GM18499 (cell line): ENCODE measurements at regions not wholly inside any gene's neighbourhood (a gene's known extent, or its start where the extent isn't known, plus 50 kb on each side); places are given as distances from the start of the nearest gene placed in this dataset.
"Not testable (repeated sequence)": the region's sequence is repeated elsewhere in the genome, so short reads cannot be mapped to it uniquely, and the experiment has no call there.

Experiments used
- ATAC-seq: cut with Tn5 transposase; IDR thresholded peaks from one replicate; pipeline ENCODE4 v1.9.1; 2021; ENCODE audit warnings: moderate number of reproducible peaks; ENCODE audit not compliant: insufficient read depth, unreplicated experiment

- no peak for ATAC-seq
These were observed 476.8 kb upstream of the CYLC2 start for GRCh38 chr9:102518324-102518723.

DNA sequence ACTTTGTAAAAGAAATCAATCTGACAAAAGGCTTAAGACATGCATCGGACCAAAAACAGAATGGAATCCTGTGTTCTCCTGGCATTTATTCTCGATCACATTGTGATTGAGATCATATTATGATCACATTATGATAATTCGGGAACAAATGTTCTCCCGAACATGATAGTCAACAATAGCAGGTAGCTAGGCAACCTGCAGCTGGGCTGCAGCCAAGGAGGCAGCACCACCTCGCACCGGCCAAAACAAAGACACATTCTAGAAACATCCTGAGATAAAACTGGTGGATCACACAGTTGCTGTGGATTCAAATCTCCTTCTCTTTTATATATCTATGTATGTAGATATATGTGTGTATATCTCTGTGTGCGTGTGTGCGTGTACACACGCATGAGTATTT is 480.6 kb upstream of the CYLC2 start:
- ATAC-seq = no peak

GRCh38 chr9:102507044-102507687 is 488.0 kb upstream of the CYLC2 start:
- no peak for ATAC-seq

- no peak for ATAC-seq
These were observed 488.7 kb upstream of the CYLC2 start for GRCh38 chr9:102506406-102506805.

DNA sequence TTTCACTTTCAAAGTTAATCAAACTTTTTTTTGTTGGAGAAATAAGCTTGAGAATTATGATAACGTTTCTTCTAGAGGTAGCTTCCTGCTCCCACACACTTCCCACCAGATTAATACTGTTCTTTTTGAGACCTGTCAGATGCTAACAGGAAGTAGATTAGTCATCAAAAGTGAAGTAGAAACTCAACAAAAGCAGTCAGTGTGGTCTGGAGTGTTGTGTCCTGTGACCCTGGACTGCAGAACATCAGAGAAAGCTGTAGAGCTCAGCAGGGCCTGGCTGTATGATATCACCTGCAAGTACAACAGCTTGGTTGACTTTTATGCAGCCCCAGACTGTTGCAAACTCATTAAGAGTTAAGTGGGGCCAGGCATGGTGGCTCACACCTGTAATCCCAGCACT is 495.7 kb upstream of the CYLC2 start:
- ATAC-seq = peak; percentile 60

- no peak for ATAC-seq
These were observed 497.4 kb upstream of the CYLC2 start for GRCh38 chr9:102497709-102498108.

GRCh38 chr9:102486976-102487375 is 508.2 kb upstream of the CYLC2 start:
- ATAC-seq = not testable (repeated sequence)

GRCh38 chr9:102483651-102484050 is 511.5 kb upstream of the CYLC2 start:
- no peak for ATAC-seq

- ATAC-seq = no peak
These were observed 512.4 kb upstream of the CYLC2 start for GRCh38 chr9:102482776-102483175.

DNA sequence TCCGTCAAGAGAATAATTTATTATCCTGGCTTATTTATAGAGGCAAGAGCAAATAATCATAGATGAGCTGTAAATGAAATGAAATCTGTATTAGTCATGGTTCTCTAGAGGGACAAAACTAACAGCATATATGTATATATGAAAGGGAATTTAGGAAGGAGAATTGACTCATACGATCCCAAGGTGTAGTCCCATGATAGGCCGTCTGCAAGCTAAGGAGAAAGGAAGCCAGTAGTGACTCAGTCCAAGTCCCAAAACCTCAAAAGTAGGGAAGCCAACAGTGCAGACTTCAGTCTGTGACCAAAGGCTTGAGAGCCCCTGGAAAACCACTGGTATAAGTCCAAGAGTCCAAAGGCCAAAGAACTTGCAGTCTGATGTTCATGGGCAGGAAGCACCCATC is 515.9 kb upstream of the CYLC2 start:
- no peak for ATAC-seq

DNA sequence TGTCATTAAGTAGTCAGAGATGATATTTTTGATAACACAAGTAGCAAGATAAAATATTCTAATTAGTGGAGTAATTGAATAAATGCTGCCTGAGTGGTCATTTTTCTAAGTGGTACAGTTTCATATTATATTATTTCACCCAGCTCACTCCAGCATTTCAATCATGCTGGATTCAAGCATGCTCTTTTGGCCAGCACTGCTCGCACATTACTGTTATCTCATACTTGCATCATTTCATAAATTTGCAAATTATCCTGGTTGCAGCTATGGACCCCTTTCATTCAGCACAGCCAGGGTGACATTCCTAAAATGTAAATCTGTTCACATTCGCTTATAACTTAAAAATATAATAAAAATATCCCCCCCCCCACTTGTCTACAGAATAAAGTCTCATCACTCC is 520.8 kb upstream of the CYLC2 start:
- no peak for ATAC-seq

DNA sequence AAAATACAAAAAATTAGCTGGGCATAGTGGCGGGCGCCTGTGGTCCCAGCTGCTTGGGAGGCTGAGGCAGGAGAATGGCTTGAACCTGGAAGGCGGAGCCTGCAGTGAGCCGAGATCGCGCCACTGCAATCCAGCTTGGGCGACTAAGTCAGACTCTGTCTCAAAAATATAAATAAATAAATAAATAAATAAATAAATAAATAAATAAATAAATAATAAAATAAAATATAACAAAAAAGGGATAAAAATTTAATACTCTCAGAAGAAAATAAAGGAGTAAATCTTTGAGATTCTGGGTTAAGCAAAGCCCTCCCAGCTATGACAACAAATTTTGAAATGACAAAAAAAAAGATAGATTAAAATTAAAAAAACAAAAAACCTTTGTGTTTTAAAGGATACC is 525.7 kb upstream of the CYLC2 start:
- not testable (repeated sequence) for ATAC-seq

DNA sequence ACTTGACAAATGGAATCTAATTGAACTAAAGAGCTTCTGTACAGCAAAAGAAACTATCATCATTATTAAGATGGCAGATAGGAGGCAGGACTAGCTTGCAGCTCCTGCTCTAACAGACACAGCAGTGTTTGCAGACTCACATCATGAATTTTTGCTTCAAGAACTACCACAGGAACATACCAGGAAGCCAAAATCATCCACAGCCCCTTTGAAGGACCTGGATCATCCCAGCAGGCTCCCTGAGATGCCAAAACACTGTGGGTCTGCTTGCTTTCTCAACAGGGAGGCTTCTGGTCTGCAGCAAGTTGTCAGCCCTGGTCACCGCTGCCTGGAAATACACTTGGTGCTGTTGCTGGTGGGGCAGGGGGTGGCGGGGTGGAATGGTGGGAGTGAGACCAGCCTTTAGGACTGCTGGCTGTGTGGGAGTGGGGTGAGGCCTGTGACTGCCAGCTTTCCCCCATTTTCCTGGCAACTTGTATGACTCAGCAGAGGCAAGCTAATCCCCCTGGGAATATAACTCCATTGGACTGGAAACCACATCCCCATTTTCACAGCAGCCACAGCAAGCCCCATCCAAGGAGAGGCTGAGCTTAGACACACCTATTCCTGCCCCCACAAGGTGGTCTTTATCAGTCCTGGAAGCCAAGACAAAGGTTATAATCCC is 533.8 kb upstream of the CYLC2 start:
- no peak for ATAC-seq

DNA sequence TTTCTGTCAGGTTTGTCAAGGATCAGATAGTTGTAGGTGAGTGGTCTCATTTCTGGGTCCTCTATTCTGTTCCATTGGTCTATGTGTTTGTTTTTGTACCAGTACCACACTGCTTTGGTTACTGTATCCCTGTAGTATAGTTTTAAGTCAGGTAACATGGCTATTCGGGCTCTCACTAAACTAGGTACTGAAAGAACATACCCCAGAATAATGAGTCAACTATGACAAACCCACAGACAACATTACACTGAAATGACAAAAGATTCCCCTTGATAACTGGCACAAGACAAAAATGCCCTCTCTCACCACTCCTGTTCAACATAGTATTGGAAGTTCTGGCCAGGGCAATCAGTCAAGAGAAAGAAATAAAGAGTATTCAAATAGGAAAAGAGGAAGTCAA is 535.3 kb upstream of the CYLC2 start:
- ATAC-seq = no peak

- no peak for ATAC-seq
These were observed 538.6 kb upstream of the CYLC2 start for GRCh38 chr9:102456562-102456961.

DNA sequence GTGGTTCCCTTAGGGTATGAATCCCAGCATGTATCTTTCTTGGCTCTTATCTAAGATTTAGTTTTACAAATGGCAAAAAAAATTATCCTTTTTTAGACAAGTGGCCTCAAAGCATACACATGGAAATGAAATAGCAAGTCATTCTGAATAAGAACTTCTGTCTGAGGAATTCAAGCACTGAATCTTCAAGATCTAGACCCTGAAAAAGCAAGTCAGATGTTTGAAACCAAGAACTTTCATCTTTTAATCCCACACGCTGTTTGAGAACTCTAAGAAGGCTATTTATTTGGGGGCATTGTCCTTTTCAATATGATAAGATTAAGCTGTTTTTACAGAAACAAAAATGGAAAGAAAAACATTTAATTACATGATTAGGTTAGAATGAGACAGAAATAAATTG is 549.2 kb upstream of the CYLC2 start:
- no peak for ATAC-seq

DNA sequence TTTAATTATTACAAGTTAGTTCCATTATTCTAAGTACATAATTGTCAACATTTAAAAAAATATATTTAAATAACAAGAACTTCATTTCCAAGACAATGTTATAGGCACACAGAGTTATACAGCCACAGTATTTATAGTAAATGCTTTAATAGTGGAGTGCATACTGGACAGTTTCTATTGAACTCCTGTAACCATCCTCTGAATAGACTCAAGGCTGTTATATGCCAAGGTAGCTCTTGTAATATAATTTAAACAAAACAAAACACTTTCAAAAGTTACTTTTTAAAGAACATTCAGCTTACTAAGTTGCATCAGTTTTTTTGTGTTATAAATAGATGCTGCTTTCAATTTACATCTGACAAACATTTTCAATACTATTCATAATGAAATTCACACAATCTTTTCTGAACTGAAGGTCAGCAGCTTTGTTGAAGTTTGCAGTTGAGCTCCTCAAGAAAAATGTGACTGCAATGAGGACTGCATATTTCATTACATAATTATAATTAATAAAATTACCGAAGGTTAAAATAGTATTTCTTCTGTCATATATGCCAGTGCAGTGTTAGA is 549.9 kb upstream of the CYLC2 start:
- no peak for ATAC-seq

- ATAC-seq = no peak
These were observed 555.5 kb upstream of the CYLC2 start for GRCh38 chr9:102439583-102439982.

- ATAC-seq = not testable (repeated sequence)
These were observed 558.5 kb upstream of the CYLC2 start for GRCh38 chr9:102436599-102436998.

DNA sequence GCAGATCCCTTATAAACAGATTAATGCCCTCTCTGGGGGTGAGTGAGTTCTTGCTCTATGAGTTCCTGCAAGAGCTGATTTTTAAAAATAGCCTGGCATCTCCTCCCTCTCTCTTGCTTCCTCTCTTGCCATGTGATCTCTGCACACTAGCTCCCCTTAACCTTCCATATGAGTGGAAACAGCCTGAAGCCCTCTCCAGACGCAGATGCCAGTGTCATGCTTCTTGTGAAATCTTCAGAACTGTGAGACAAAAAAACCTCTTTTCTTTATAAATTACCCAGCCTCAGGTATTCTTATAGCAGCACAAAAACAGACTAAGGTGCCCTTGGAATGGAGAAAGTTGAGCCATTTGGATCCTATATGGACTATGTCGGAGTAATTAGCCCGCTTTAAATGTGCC is 559.7 kb upstream of the CYLC2 start:
- no peak for ATAC-seq

DNA sequence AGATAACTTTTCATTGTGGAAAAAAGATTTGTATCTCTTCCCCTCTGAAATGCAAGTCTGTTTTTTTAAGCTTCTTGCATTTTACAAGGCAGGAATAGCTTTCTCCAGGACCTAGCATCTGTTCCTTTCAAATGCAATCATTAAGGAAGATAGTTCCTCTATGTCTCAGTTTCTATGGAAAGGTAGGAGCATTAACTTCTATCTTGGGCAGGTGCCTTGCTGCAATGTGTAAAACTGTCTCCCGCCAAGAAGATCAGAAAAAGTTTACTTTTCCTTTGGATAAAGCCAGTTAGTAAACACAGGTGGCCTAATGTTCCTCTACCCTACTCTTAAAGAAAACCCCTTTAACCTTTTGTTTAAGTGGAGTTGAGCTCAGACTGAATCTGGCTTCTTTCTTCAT is 560.6 kb upstream of the CYLC2 start:
- no peak for ATAC-seq

GRCh38 chr9:102428305-102428704 is 566.8 kb upstream of the CYLC2 start:
- ATAC-seq = no peak
